Erythroblast (primary cell): ENCODE measurements at regions not wholly inside any gene's neighbourhood (a gene's known extent, or its start where the extent isn't known, plus 50 kb on each side); places are given as distances from the start of the nearest gene placed in this dataset.

ENCODE experiments used
- GATA1 ChIP-seq: IDR thresholded peaks from 2 replicates; pipeline ENCODE4 v1.6.1; 2011; ENCODE audit warnings: low read depth, mild to moderate bottlenecking, control low read depth, low read length, moderate library complexity
- POLR2A ChIP-seq: IDR thresholded peaks from 2 replicates; pipeline ENCODE4 v1.6.1; 2011; ENCODE audit warnings: mild to moderate bottlenecking, low read length

DNA sequence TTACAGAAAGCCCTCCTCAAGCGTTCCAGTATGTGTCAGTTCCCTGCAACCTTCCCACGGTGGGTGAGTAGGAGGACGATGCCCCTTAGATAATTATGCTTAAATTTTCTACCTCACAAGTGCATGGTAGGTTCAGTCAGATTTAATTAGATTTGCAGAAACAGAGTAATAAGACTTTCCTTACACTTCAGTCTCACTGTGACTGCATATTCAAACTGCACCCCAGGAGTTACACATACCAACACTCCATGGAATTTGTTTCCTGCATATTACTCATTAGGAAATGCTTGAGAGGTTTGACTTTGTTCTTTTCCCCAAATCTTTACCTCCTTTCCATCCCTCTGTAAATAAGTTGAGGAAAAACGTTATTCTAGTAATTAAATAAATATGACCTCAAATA lies 108.8 kb downstream of the ARRDC4 start:
- no peak for TF ChIP-seq POLR2A
- TF ChIP-seq GATA1: no peak
